Thyroid gland (tissue), 4 donors: ENCODE measurements at regions not wholly inside any gene's neighbourhood (a gene's known extent, or its start where the extent isn't known, plus 50 kb on each side); places are given as distances from the start of the nearest gene placed in this dataset.
A peak's percentile ranks its signal among the peaks of the same experiment; 100 is the strongest.

Source experiments
- DNase-seq, 2 donors: peaks; one replicate each; pipeline ENCODE4 v3.0.0-alpha.2; 2019
- H3K27ac ChIP-seq, 3 donors: fragments of 200-600 bp; sonication (generic); 1 replicate in 2 of 3; 2 replicates in 1 of 3; pipeline ENCODE4 v1.5.1; 2016 to 2019; ENCODE audit warnings: mild to moderate bottlenecking in 1 of 3, moderate library complexity in 1 of 3
- H3K27me3 ChIP-seq: fragments of 200-600 bp; sonication (generic); one replicate; pipeline ENCODE4 v1.5.1; 2019
- H3K36me3 ChIP-seq, 2 donors: fragments of 200-600 bp; sonication (generic); one replicate each; pipeline ENCODE4 v1.5.1; 2016 to 2019
- H3K4me1 ChIP-seq, 2 donors: fragments of 200-600 bp; sonication (generic); one replicate each; pipeline ENCODE4 v1.5.1; 2017 to 2019
- H3K4me3 ChIP-seq, 3 donors: fragments of 200-600 bp; sonication (generic); replicated peaks in 1 of 3; 1 replicate in 2 of 3; 2 replicates in 1 of 3; pipeline ENCODE4 v1.5.1; 2016; ENCODE audit warnings: mild to moderate bottlenecking in 1 of 3
- H3K9me3 ChIP-seq: fragments of 200-600 bp; sonication (generic); one replicate; pipeline ENCODE4 v1.5.1; 2017
- POLR2A ChIP-seq, 2 donors: fragments of 450-650 bp; IDR thresholded peaks; one replicate each; pipeline ENCODE4 v1.6.1; 2017; ENCODE audit warnings: antibody characterized with exemption in 2 of 2, mild to moderate bottlenecking in 2 of 2, moderate library complexity in 1 of 2
- WGBS, 2 donors: methylation state at CpG; one replicate each; pipeline ENCODE4 v1.1.5; 2017; 5-methylcytosine and 5-hydroxymethylcytosine counted together
- intact Hi-C: fragments of 100-400 bp; cut with DNase I; formaldehyde crosslinking; loops from one replicate; pipeline ENCODE4 v1.15.1; 2023
- TF ChIP-seq, protein P1 (sequence below), 6 experiments: fragments of 200-600 bp in 3 of 6; fragments of 450-650 bp in 3 of 6; sonication (generic) in 3 of 6; IDR thresholded peaks; one replicate each; pipeline ENCODE4 v1.5.1; 2016 to 2019; ENCODE audit warnings: antibody characterized with exemption in 6 of 6, mild to moderate bottlenecking in 2 of 6, inconsistent platforms in 1 of 6, moderate library complexity in 1 of 6

DNA sequence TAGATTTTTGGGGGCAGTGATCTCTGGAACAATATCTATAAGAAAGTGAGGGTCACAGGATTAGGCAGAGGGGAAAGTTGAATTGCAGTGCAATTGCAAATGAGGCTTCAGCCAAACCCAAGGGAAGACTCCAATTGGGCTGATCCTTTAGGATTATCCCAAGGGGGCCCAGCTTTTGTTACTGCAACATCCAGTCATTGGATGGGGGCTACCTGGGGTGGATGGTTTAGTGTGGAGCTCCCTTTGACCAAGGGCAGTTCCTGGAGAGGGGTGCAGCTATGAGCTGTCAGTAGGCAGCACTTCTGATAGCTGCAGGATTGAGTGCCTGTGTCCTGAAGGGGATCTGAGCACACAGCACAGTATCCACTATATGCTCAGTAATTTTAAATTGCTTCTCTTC lies 355.2 kb upstream of the AZI2 start:
- Histone ChIP-seq H3K27me3 (no peaks in the 10 kb centered on the region), H3K4me1 (no peaks in the 10 kb centered on the region), H3K9me3 (no peaks in the 10 kb centered on the region), H3K27ac (no peak overlapping the region), H3K36me3 (no peaks in the 10 kb centered on the region), H3K4me3 (no peak overlapping the region)
- DNase-seq = no peak
- no peak for TF ChIP-seq POLR2A (IDR thresholded peaks at IDR 0.05)
- TF ChIP-seq, protein P1, sequence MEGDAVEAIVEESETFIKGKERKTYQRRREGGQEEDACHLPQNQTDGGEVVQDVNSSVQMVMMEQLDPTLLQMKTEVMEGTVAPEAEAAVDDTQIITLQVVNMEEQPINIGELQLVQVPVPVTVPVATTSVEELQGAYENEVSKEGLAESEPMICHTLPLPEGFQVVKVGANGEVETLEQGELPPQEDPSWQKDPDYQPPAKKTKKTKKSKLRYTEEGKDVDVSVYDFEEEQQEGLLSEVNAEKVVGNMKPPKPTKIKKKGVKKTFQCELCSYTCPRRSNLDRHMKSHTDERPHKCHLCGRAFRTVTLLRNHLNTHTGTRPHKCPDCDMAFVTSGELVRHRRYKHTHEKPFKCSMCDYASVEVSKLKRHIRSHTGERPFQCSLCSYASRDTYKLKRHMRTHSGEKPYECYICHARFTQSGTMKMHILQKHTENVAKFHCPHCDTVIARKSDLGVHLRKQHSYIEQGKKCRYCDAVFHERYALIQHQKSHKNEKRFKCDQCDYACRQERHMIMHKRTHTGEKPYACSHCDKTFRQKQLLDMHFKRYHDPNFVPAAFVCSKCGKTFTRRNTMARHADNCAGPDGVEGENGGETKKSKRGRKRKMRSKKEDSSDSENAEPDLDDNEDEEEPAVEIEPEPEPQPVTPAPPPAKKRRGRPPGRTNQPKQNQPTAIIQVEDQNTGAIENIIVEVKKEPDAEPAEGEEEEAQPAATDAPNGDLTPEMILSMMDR (IDR thresholded peaks at IDR 0.05) = no peak
- intact Hi-C loops = no loop called here

DNA sequence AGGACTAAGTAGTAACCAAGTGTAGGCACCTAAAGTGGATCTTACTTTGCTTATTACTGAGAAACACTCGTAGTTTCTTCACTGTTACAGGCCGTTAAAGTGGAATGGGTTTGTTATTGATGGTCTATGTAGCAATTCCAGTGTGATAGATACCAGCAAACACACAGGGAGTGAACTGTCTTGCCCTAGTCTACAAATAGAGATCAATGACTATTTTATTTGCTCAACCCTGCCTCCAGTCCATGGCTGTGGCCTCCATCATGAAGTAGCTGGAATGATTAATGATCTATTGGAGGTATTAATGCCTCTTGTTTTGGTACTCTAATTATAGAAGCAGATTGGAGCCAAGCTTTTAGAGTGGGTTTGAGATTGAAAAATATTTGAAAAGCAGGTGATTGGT lies 362.7 kb upstream of the AZI2 start:
- 69 to 88% methylated on average over 2 of the region's 2 CpGs for WGBS, 2 donors
- intact Hi-C loops = no loop called here
- H3K4me1 ChIP-seq = no peaks in the 10 kb centered on the region
- no peak for DNase-seq
- no peak overlapping the region for H3K27ac ChIP-seq
- H3K9me3 ChIP-seq = no peaks in the 10 kb centered on the region
- no peaks in the 10 kb centered on the region for H3K36me3 ChIP-seq
- H3K27me3 ChIP-seq = no peaks in the 10 kb centered on the region
- TF ChIP-seq, protein P1 (IDR thresholded peaks at IDR 0.05) = no peak
- TF ChIP-seq POLR2A (IDR thresholded peaks at IDR 0.05) = no peak
- no peak overlapping the region for H3K4me3 ChIP-seq

DNA sequence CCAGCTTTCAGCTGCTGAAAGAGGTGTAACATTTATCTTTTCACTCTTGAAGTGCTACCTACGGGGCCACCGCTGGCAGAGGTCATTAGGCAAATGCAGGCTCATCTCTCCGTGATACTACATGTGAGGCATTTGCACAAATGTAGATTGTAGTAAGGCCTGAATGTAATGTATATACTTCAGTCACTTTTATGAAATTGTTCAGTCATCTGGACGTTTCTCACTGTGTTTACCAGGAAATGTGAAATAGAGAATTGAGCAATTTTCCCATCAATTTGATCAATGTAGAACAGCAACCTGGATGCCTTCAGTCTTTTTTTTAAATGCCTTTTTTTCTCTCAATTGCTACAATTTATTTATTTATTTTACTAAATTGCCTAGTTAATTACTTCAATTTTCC lies 368.3 kb upstream of the AZI2 start:
- TF ChIP-seq, protein P1 (IDR thresholded peaks at IDR 0.05) = no peak
- TF ChIP-seq POLR2A (IDR thresholded peaks at IDR 0.05) = no peak
- DNase-seq = no peak
- 73 to 81% methylated on average over 4 of the region's 4 CpGs for WGBS, 2 donors
- no peak overlapping the region for H3K27ac ChIP-seq
- no peaks in the 10 kb centered on the region for H3K9me3 ChIP-seq
- intact Hi-C loops = no loop called here
- no peaks in the 10 kb centered on the region for H3K4me1 ChIP-seq
- H3K36me3 ChIP-seq = no peaks in the 10 kb centered on the region
- H3K27me3 ChIP-seq = no peaks in the 10 kb centered on the region
- no peak overlapping the region for H3K4me3 ChIP-seq

DNA sequence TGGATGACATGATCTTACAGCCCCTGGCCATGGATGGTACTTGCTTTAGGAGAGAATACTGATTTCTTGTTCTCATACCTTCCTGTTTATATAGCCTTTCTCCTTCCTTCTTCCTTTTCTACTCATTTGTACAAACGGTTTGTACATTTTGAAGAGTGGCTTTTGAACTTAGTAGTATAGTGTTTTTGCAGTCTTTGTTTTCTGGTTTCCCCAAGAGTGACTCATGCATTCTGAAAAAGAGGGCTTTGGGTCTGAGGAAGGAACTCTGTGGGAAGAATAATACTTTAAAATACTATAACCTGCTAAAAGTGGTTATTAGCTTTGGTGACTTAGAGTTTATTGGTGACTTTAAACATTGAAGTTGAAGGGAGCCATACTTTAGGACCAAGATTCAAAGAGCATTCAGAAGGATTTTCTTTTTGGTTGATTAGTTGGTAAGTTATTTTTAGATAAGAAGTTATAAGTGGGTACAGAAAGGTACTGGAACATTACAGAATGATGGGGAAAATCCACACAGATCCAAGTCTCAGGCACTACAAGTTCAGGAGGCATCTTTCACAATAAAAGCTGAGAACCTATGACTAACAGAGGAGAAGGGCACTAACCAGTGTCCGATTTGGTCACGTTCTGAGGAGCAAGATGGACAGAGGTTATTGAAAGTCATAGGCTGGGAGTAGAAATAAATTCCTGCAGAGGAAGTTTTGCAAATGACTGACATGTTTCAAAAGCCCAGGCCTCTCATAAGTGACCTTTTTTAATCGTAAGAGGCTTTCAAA lies 369.6 kb upstream of the AZI2 start:
- DNase-seq = no peak
- H3K9me3 ChIP-seq = no peaks in the 10 kb centered on the region
- no peaks in the 10 kb centered on the region for H3K4me1 ChIP-seq
- no peaks in the 10 kb centered on the region for H3K27me3 ChIP-seq
- TF ChIP-seq POLR2A (IDR thresholded peaks at IDR 0.05) = no peak
- TF ChIP-seq, protein P1 (IDR thresholded peaks at IDR 0.05) = no peak
- intact Hi-C loops = no loop called here
- no peak overlapping the region for H3K27ac ChIP-seq
- H3K36me3 ChIP-seq = no peaks in the 10 kb centered on the region
- 47 to 48% methylated on average over 4 of the region's 4 CpGs for WGBS, 2 donors
- no peak overlapping the region for H3K4me3 ChIP-seq

DNA sequence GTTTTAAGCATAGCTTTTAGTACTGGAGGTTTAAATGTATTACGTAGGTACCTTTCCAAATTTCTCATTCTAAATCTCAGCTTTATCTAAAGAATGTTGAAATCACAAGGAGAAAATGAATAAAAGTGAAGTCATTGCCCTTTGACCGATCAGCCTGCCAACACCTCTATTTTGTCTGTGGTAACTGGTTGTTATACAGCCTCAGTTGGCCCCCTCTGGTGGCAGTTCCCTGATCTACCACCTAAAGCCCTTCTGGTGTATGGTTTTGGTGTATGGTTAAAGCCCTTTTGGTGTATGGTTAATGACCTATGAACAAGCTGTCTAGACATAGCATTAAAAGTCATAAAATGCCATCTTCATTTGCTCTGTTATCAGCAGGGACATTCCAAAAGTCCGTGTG lies 378.2 kb upstream of the AZI2 start:
- WGBS, 2 donors = 53 to 56% methylated on average over 3 of the region's 3 CpGs
- TF ChIP-seq, protein P1 (IDR thresholded peaks at IDR 0.05) = peak in 4 of 6 experiments; percentile 44 to 69 (median 58)
- TF ChIP-seq POLR2A (IDR thresholded peaks at IDR 0.05) = no peak
- Histone ChIP-seq H3K4me3 (no peak overlapping the region), H3K9me3 (no peaks in the 10 kb centered on the region), H3K27me3 (no peaks in the 10 kb centered on the region), H3K36me3 (no peaks in the 10 kb centered on the region), H3K27ac (no peak overlapping the region), H3K4me1 (no peaks in the 10 kb centered on the region)
- DNase-seq = peak; percentile 56 to 63
- intact Hi-C loops = no loop called here
